H1 (cell line): ENCODE measurements at regions not wholly inside any gene's neighbourhood (a gene's known extent, or its start where the extent isn't known, plus 50 kb on each side); places are given as distances from the start of the nearest gene placed in this dataset.

Experiments used
- CTCF ChIA-PET: fragments of 300-600 bp; sonication (Branson Sonifier 250); formaldehyde crosslinking; loops from one replicate; lab custom pipeline; 2021; ENCODE audit not compliant: partially characterized antibody; lab: Charles Lee
- POLR2A ChIA-PET: fragments of 300-600 bp; sonication (Branson Sonifier 250); formaldehyde crosslinking; loops from one replicate; lab custom pipeline; 2021; ENCODE audit warnings: inconsistent platforms; ENCODE audit not compliant: partially characterized antibody; lab: Charles Lee
- DNase-seq, 2 experiments: peaks; one replicate each; pipeline versions ENCODE4 v3.0.0 to v3.0.0-alpha.2; 2010 to 2022; ENCODE audit warnings: low spot score in 2 of 2, low read depth in 1 of 2, mixed read lengths in 1 of 2
- FAIRE-seq: peaks from 2 replicates; lab custom pipeline; 2011; peaks lifted over from hg19 to GRCh38; lab: Jason Lieb, UNC
- H2AFZ ChIP-seq: 2 replicates; pipeline ENCODE4 v1.8.1; 2012; ENCODE audit warnings: low read length, inconsistent platforms
- H2AK5ac ChIP-seq: 2 replicates; pipeline ENCODE4 v1.6.1; 2013; ENCODE audit warnings: low read depth, low read length
- H2BK120ac ChIP-seq: replicated peaks from 2 replicates; pipeline ENCODE3; 2013; ENCODE audit warnings: low read depth, low read length, inconsistent platforms
- H2BK12ac ChIP-seq: 2 replicates; pipeline ENCODE4 v1.6.1; 2013; ENCODE audit warnings: low read depth, low read length
- H2BK15ac ChIP-seq: 2 replicates; pipeline ENCODE4 v1.6.1; 2013; ENCODE audit warnings: low read length
- H2BK20ac ChIP-seq: 2 replicates; pipeline ENCODE4 v1.6.1; 2013; ENCODE audit warnings: low read length
- H2BK5ac ChIP-seq: 2 replicates; pipeline ENCODE4 v1.6.1; 2013; ENCODE audit warnings: low read depth, low read length
- H3K14ac ChIP-seq: 2 replicates; pipeline ENCODE4 v1.6.1; 2013; ENCODE audit warnings: inconsistent platforms; ENCODE audit not compliant: insufficient read length
- H3K18ac ChIP-seq: 2 replicates; pipeline ENCODE4 v1.6.1; 2013; ENCODE audit warnings: low read length; ENCODE audit errors: extremely low read depth
- H3K23ac ChIP-seq: 2 replicates; pipeline ENCODE4 v1.6.1; 2013; ENCODE audit warnings: inconsistent platforms; ENCODE audit not compliant: insufficient read length
- H3K23me2 ChIP-seq: 2 replicates; pipeline ENCODE4 v1.6.1; 2013; ENCODE audit warnings: low read depth, low read length
- H3K27ac ChIP-seq: 2 replicates; pipeline ENCODE4 v1.6.1; 2011; ENCODE audit warnings: low read depth, low read length, inconsistent platforms
- H3K27me3 ChIP-seq, 4 experiments: replicated peaks in 1 of 4; 1 replicate in 1 of 4; 2 replicates in 3 of 4; pipeline versions ENCODE4 v1.6.1 to v1.8.1; 2011 to 2013; ENCODE audit warnings: low read length in 3 of 4, mild to moderate bottlenecking in 3 of 4, inconsistent platforms in 2 of 4, mixed read lengths in 2 of 4, moderate library complexity in 1 of 4; ENCODE audit not compliant: control insufficient read depth in 3 of 4, insufficient read depth in 3 of 4; ENCODE audit errors: extremely low read depth in 1 of 4
- H3K36me3 ChIP-seq, 4 experiments: 2 replicates each; pipeline versions ENCODE4 v1.6.1 to v1.8.1; 2011 to 2013; ENCODE audit warnings: mild to moderate bottlenecking in 4 of 4, low read length in 3 of 4, moderate library complexity in 2 of 4, control low read depth in 1 of 4, inconsistent platforms in 1 of 4; ENCODE audit not compliant: insufficient read depth in 4 of 4, control insufficient read depth in 2 of 4
- H3K4ac ChIP-seq: replicated peaks from 2 replicates; pipeline ENCODE3; 2013; ENCODE audit warnings: low read length, low read depth, mixed read lengths, inconsistent platforms; ENCODE audit not compliant: insufficient read length
- H3K4me1 ChIP-seq, 4 experiments: replicated peaks in 1 of 4; 1 replicate in 1 of 4; 2 replicates in 3 of 4; pipeline versions ENCODE4 v1.6.1 to v1.8.1; 2011 to 2013; ENCODE audit warnings: low read length in 3 of 4, inconsistent platforms in 2 of 4, mixed read lengths in 1 of 4; ENCODE audit not compliant: insufficient read depth in 4 of 4, control insufficient read depth in 3 of 4
- H3K4me2 ChIP-seq, 2 experiments: 2 replicates each; pipeline versions ENCODE4 v1.6.1 to v1.8.1; 2011 to 2013; ENCODE audit warnings: low read depth in 2 of 2, low read length in 2 of 2, control low read depth in 1 of 2, inconsistent platforms in 1 of 2, mild to moderate bottlenecking in 1 of 2; ENCODE audit not compliant: insufficient read depth in 1 of 2
- H3K4me3 ChIP-seq, 4 experiments: fragments of 200-600, 300-600 bp in 1 of 4; sonication (generic), shearing (Covaris generic), sonication (Bioruptor Twin) in 1 of 4; 2 replicates each; pipeline versions ENCODE4 v1.5.1 to v1.8.1; 2011 to 2016; ENCODE audit warnings: low read length in 4 of 4, low read depth in 3 of 4, control low read depth in 2 of 4, inconsistent platforms in 2 of 4, mild to moderate bottlenecking in 2 of 4, mixed read lengths in 1 of 4, moderate library complexity in 1 of 4; ENCODE audit not compliant: insufficient read depth in 2 of 4; ENCODE audit errors: extremely low read depth in 1 of 4
- H3K56ac ChIP-seq: replicated peaks from 2 replicates; pipeline ENCODE3; 2013; ENCODE audit warnings: low read depth, mild to moderate bottlenecking, mixed read lengths, low read length, inconsistent platforms; ENCODE audit not compliant: insufficient read length
- H3K79me1 ChIP-seq: 2 replicates; pipeline ENCODE4 v1.6.1; 2013; ENCODE audit warnings: low read depth, low read length, control low read depth
- H3K79me2 ChIP-seq, 2 experiments: 2 replicates each; pipeline versions ENCODE4 v1.6.1 to v1.8.1; 2012 to 2013; ENCODE audit warnings: low read length in 2 of 2, mild to moderate bottlenecking in 2 of 2, inconsistent platforms in 1 of 2; ENCODE audit not compliant: insufficient read depth in 2 of 2, control insufficient read depth in 1 of 2
- H3K9ac ChIP-seq, 4 experiments: replicated peaks in 1 of 4; 1 replicate in 1 of 4; 2 replicates in 3 of 4; pipeline versions ENCODE4 v1.6.1 to v1.8.1; 2011 to 2013; ENCODE audit warnings: low read depth in 3 of 4, low read length in 3 of 4, control low read depth in 2 of 4, mild to moderate bottlenecking in 2 of 4, moderate library complexity in 2 of 4, inconsistent platforms in 1 of 4; ENCODE audit errors: extremely low read depth in 1 of 4
- H3K9me3 ChIP-seq, 2 experiments: 2 replicates each; pipeline versions ENCODE4 v1.6.1 to v1.8.1; 2012 to 2013; ENCODE audit warnings: mild to moderate bottlenecking in 2 of 2, moderate library complexity in 2 of 2, control low read depth in 1 of 2, inconsistent platforms in 1 of 2, low read depth in 1 of 2, low read length in 1 of 2, mixed read lengths in 1 of 2; ENCODE audit not compliant: insufficient read depth in 2 of 2
- H4K20me1 ChIP-seq, 2 experiments: replicated peaks in 1 of 2; 2 replicates each; pipeline versions ENCODE3 to v1.8.1; 2011 to 2013; ENCODE audit warnings: inconsistent platforms in 2 of 2, low read length in 2 of 2, mild to moderate bottlenecking in 1 of 2; ENCODE audit not compliant: insufficient read depth in 2 of 2, control insufficient read depth in 1 of 2
- H4K5ac ChIP-seq: 2 replicates; pipeline ENCODE4 v1.6.1; 2013; ENCODE audit warnings: low read length, low read depth, mixed read lengths, inconsistent platforms; ENCODE audit not compliant: insufficient read length
- H4K8ac ChIP-seq: 2 replicates; pipeline ENCODE4 v1.8.0; 2013; ENCODE audit warnings: mild to moderate bottlenecking, moderate library complexity, low read length, inconsistent platforms; ENCODE audit not compliant: insufficient read depth; ENCODE audit errors: extremely low read depth
- H4K91ac ChIP-seq: replicated peaks from 2 replicates; pipeline ENCODE3; 2013; ENCODE audit warnings: low read length, mixed read lengths, inconsistent platforms; ENCODE audit not compliant: insufficient read length
- CBX5 ChIP-seq: fragments of 300-800, 300-1000 bp; sonication (generic); IDR thresholded peaks from 2 replicates; pipeline ENCODE4 v1.7.1; 2016; ENCODE audit warnings: antibody characterized with exemption, low read length, low read depth
- EGR1 ChIP-seq: IDR thresholded peaks from 2 replicates; pipeline ENCODE4 v1.6.1; 2011; ENCODE audit warnings: low read depth, low read length, borderline replicate concordance
- GTF2F1 ChIP-seq: IDR thresholded peaks from 2 replicates; pipeline ENCODE4 v1.6.1; 2012; ENCODE audit warnings: low read depth, low read length, improper control_type of control experiment, borderline replicate concordance
- HDAC2 ChIP-seq, 2 experiments: fragments of 300-600 bp in 1 of 2; sonication (generic) in 1 of 2; IDR thresholded peaks; 2 replicates each; pipeline ENCODE4 v1.6.1; 2011 to 2012; ENCODE audit warnings: low read depth in 2 of 2, low read length in 2 of 2, mild to moderate bottlenecking in 2 of 2, moderate library complexity in 2 of 2, borderline replicate concordance in 1 of 2, inconsistent platforms in 1 of 2
- RAD21 ChIP-seq, 2 experiments: IDR thresholded peaks in 1 of 2; conservative IDR thresholded peaks in 1 of 2; 2 replicates each; pipeline ENCODE4 v1.6.1; 2011; ENCODE audit warnings: low read depth in 2 of 2, low read length in 2 of 2, improper control_type of control experiment in 1 of 2, inconsistent platforms in 1 of 2, mild to moderate bottlenecking in 1 of 2, moderate library complexity in 1 of 2
- RNF2 ChIP-seq: fragments of 200-900, 300-1000 bp; sonication (generic); IDR thresholded peaks from 2 replicates; pipeline ENCODE4 v1.7.1; 2016; ENCODE audit warnings: borderline replicate concordance, low read depth, mild to moderate bottlenecking, antibody characterized with exemption, low read length; ENCODE audit not compliant: poor library complexity, severe bottlenecking; ENCODE audit errors: missing control alignments
- SIN3A ChIP-seq, 2 experiments: IDR thresholded peaks in 1 of 2; conservative IDR thresholded peaks in 1 of 2; 2 replicates each; pipeline ENCODE4 v1.6.1; 2011 to 2012; ENCODE audit warnings: low read length in 2 of 2, improper control_type of control experiment in 1 of 2, low read depth in 1 of 2, mild to moderate bottlenecking in 1 of 2
- TCF12 ChIP-seq: IDR thresholded peaks from 2 replicates; pipeline ENCODE4 v1.6.1; 2011; ENCODE audit warnings: low read depth, mild to moderate bottlenecking, low read length
- WGBS, 2 experiments: shearing (Covaris generic) in 1 of 2; methylation state at CpG; one replicate each; pipeline versions ENCODE4 v1.1.6 to v1.1.7; 2013 to 2015; ENCODE audit warnings: low lambda C conversion rate in 2 of 2, mixed read lengths in 2 of 2, inconsistent platforms in 1 of 2, low coverage in 1 of 2, missing lambda C conversion rate in 1 of 2; ENCODE audit not compliant: insufficient replicate concordance in 2 of 2, insufficient coverage in 1 of 2, insufficient read length in 1 of 2; ENCODE audit errors: extremely low coverage in 1 of 2, missing lambda C conversion rate in 1 of 2; 5-methylcytosine and 5-hydroxymethylcytosine counted together
- TF ChIP-seq, protein P1 (sequence below): IDR thresholded peaks from 2 replicates; pipeline ENCODE4 v1.6.1; 2012; ENCODE audit warnings: inconsistent platforms
- TF ChIP-seq, protein P2 (sequence below): IDR thresholded peaks from 2 replicates; pipeline ENCODE4 v1.6.1; 2011; ENCODE audit warnings: low read length, improper control_type of control experiment
- TF ChIP-seq, protein P3 (sequence below): IDR thresholded peaks from 2 replicates; pipeline ENCODE4 v1.6.1; 2011; ENCODE audit warnings: low read depth, mild to moderate bottlenecking, low read length; ENCODE audit not compliant: insufficient read depth

DNA sequence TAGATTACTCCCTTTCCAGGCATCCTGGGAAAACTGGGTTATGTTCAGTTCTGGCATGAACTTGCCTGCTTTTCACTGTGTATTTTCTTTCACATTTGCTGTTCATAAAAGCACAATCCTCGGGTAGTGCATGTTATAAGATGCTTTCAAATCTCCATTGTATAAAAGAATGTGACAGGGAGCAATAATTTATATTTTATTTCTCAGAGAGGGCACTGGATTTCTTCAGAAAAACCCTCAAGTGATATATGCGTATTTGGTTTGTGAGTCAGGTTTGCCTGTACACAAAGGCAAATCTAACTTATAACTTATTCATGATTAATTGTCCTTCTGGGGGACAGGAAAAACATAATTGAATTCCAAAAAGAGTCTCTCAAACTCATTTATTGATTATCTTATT, 440.7 kb upstream of the MMADHC start:
- H2BK15ac ChIP-seq = no peak overlapping the region
- DNase-seq = no peak
- no peak overlapping the region for H3K4ac ChIP-seq
- ChIA-PET POLR2A (no interaction called here), CTCF (no interaction called here)
- no peaks in the 10 kb centered on the region for H3K9me3 ChIP-seq
- no peak overlapping the region for H2AK5ac ChIP-seq
- H4K91ac ChIP-seq = no peak overlapping the region
- H4K8ac ChIP-seq = no peak overlapping the region
- no peak overlapping the region for H3K14ac ChIP-seq
- H3K27me3 ChIP-seq = no peaks in the 10 kb centered on the region
- H2BK120ac ChIP-seq = no peak overlapping the region
- FAIRE-seq = no peak
- H3K27ac ChIP-seq = no peak overlapping the region
- H2BK12ac ChIP-seq = no peak overlapping the region
- no peak overlapping the region for H4K5ac ChIP-seq
- no peak overlapping the region for H3K56ac ChIP-seq
- no peak overlapping the region for H2BK5ac ChIP-seq
- no peak overlapping the region for H3K4me3 ChIP-seq
- no peaks in the 10 kb centered on the region for H3K79me1 ChIP-seq
- no peak overlapping the region for H3K9ac ChIP-seq
- H2AFZ ChIP-seq = no peak overlapping the region
- H3K23ac ChIP-seq = no peak overlapping the region
- 85% methylated on average over 2 of the region's 2 CpGs; no CpG with 5 or more reads in 1 of the 2 experiments for WGBS, 2 experiments
- no peaks in the 10 kb centered on the region for H4K20me1 ChIP-seq
- H3K36me3 ChIP-seq = no peaks in the 10 kb centered on the region
- no peaks in the 10 kb centered on the region for H3K4me1 ChIP-seq
- H3K4me2 ChIP-seq = no peak overlapping the region
- no peak overlapping the region for H3K18ac ChIP-seq
- H2BK20ac ChIP-seq = no peak overlapping the region
- H3K79me2 ChIP-seq = no peaks in the 10 kb centered on the region
- H3K23me2 ChIP-seq = no peaks in the 10 kb centered on the region
- no peak for TF ChIP-seq EGR1
- TF ChIP-seq, protein P1, sequence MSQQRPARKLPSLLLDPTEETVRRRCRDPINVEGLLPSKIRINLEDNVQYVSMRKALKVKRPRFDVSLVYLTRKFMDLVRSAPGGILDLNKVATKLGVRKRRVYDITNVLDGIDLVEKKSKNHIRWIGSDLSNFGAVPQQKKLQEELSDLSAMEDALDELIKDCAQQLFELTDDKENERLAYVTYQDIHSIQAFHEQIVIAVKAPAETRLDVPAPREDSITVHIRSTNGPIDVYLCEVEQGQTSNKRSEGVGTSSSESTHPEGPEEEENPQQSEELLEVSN = no peak
- no peak for TF ChIP-seq CBX5
- TF ChIP-seq, protein P2, sequence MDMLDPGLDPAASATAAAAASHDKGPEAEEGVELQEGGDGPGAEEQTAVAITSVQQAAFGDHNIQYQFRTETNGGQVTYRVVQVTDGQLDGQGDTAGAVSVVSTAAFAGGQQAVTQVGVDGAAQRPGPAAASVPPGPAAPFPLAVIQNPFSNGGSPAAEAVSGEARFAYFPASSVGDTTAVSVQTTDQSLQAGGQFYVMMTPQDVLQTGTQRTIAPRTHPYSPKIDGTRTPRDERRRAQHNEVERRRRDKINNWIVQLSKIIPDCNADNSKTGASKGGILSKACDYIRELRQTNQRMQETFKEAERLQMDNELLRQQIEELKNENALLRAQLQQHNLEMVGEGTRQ = no peak
- no peak for TF ChIP-seq TCF12
- TF ChIP-seq GTF2F1 = no peak
- TF ChIP-seq RAD21 (IDR thresholded peaks at IDR 0.05 in 1 of 2, conservative IDR thresholded peaks at IDR 0.05 in 1 of 2; ENCODE audit: low read depth in 2 of 2, low read length in 2 of 2) = no peak
- TF ChIP-seq, protein P3, sequence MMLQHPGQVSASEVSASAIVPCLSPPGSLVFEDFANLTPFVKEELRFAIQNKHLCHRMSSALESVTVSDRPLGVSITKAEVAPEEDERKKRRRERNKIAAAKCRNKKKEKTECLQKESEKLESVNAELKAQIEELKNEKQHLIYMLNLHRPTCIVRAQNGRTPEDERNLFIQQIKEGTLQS = no peak
- TF ChIP-seq HDAC2 (IDR thresholded peaks at IDR 0.05; ENCODE audit: borderline replicate concordance in 1 of 2, low read depth in 2 of 2, low read length in 2 of 2) = no peak
- TF ChIP-seq RNF2 = no peak
- no peak for TF ChIP-seq SIN3A (conservative IDR thresholded peaks at IDR 0.05 in 1 of 2, IDR thresholded peaks at IDR 0.05 in 1 of 2; ENCODE audit: low read depth in 1 of 2, low read length in 2 of 2)
